ENCODE measurements at regions not wholly inside any gene's neighbourhood (a gene's known extent, or its start where the extent isn't known, plus 50 kb on each side); places are given as distances from the start of the nearest gene placed in this dataset.

DNA sequence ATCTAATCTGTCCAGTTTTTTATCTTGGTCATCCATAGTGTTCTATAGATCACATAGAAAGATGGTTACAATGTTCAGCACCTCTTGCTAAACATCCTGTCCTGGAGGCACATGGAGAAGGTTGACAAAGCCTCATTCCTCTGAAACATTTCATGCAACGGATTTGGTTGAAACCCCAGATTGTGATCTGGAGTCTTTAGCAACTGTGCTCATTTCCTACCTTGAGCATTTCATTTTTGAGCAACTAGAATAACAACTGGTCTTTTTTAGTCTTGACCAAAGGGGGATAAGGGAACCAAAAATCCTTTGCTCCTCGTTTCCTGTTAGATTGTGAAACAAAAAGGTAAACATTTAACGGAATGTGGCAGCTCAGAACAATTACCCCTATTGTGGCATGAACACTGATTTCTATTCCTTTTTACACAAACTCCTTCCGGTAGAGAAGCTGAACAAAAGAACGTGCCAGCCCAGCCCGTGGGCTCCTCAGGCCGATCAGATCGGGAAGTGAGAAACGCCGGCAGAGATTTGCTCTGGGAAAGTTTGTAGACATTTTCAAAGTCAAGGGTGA, 94.7 kb upstream of the ERRFI1 start (continued):
- TF ChIP-seq, protein P1, sequence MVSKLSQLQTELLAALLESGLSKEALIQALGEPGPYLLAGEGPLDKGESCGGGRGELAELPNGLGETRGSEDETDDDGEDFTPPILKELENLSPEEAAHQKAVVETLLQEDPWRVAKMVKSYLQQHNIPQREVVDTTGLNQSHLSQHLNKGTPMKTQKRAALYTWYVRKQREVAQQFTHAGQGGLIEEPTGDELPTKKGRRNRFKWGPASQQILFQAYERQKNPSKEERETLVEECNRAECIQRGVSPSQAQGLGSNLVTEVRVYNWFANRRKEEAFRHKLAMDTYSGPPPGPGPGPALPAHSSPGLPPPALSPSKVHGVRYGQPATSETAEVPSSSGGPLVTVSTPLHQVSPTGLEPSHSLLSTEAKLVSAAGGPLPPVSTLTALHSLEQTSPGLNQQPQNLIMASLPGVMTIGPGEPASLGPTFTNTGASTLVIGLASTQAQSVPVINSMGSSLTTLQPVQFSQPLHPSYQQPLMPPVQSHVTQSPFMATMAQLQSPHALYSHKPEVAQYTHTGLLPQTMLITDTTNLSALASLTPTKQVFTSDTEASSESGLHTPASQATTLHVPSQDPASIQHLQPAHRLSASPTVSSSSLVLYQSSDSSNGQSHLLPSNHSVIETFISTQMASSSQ (IDR thresholded peaks at IDR 0.05; ENCODE audit: low read depth): peak; percentile 59; the same call in 1 of the 2 replicates
- TF ChIP-seq, protein P1 (CRISPR knock-in tag; IDR thresholded peaks at IDR 0.05; ENCODE audit: borderline replicate concordance): peak; percentile 77; the same call in 1 of the 2 replicates
- TF ChIP-seq ZMYM2 (CRISPR knock-in tag; IDR thresholded peaks at IDR 0.05): no peak
- TF ChIP-seq RFX5 (IDR thresholded peaks at IDR 0.05; ENCODE audit: low read depth, low read length): no peak
- TF ChIP-seq ZSCAN31 (CRISPR knock-in tag; IDR thresholded peaks at IDR 0.05; ENCODE audit: low read depth): peak; percentile 71; the same call in 1 of the 2 replicates
- TF ChIP-seq POLR2AphosphoS5 (IDR thresholded peaks at IDR 0.05; ENCODE audit: low read depth, low read length): no peak
- TF ChIP-seq ZNF354B (CRISPR knock-in tag; IDR thresholded peaks at IDR 0.05): no peak
- TF ChIP-seq HES4 (CRISPR knock-in tag; IDR thresholded peaks at IDR 0.05; ENCODE audit: borderline replicate concordance): no peak
- TF ChIP-seq, protein P2, sequence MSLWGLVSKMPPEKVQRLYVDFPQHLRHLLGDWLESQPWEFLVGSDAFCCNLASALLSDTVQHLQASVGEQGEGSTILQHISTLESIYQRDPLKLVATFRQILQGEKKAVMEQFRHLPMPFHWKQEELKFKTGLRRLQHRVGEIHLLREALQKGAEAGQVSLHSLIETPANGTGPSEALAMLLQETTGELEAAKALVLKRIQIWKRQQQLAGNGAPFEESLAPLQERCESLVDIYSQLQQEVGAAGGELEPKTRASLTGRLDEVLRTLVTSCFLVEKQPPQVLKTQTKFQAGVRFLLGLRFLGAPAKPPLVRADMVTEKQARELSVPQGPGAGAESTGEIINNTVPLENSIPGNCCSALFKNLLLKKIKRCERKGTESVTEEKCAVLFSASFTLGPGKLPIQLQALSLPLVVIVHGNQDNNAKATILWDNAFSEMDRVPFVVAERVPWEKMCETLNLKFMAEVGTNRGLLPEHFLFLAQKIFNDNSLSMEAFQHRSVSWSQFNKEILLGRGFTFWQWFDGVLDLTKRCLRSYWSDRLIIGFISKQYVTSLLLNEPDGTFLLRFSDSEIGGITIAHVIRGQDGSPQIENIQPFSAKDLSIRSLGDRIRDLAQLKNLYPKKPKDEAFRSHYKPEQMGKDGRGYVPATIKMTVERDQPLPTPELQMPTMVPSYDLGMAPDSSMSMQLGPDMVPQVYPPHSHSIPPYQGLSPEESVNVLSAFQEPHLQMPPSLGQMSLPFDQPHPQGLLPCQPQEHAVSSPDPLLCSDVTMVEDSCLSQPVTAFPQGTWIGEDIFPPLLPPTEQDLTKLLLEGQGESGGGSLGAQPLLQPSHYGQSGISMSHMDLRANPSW (CRISPR knock-in tag; IDR thresholded peaks at IDR 0.05; ENCODE audit: borderline replicate concordance): no peak
- no peak for TF ChIP-seq ZNF451 (CRISPR knock-in tag; IDR thresholded peaks at IDR 0.05)
- no peak; the same call in 1 of the 2 replicates for TF ChIP-seq ZBTB21 (CRISPR knock-in tag; IDR thresholded peaks at IDR 0.05)
- no peak; the same call in 1 of the 2 replicates for TF ChIP-seq KDM5A (IDR thresholded peaks at IDR 0.05; ENCODE audit: borderline replicate concordance, low read length)
- TF ChIP-seq ZNF607 (CRISPR knock-in tag; IDR thresholded peaks at IDR 0.05; ENCODE audit: borderline replicate concordance): no peak; the same call in 1 of the 2 replicates
- TF ChIP-seq HNRNPK (IDR thresholded peaks at IDR 0.05; ENCODE audit: low read depth, low read length, poor library complexity, severe bottlenecking): no peak
- no peak for TF ChIP-seq TEAD2 (CRISPR knock-in tag; IDR thresholded peaks at IDR 0.05)
- TF ChIP-seq ZNF367 (CRISPR knock-in tag; IDR thresholded peaks at IDR 0.05; ENCODE audit: borderline replicate concordance): no peak
- TF ChIP-seq MED1 (CRISPR knock-in tag; IDR thresholded peaks at IDR 0.05): peak; percentile 97
- no peak for TF ChIP-seq ZZZ3 (CRISPR knock-in tag; IDR thresholded peaks at IDR 0.05; ENCODE audit: borderline replicate concordance)
- TF ChIP-seq, protein P3, sequence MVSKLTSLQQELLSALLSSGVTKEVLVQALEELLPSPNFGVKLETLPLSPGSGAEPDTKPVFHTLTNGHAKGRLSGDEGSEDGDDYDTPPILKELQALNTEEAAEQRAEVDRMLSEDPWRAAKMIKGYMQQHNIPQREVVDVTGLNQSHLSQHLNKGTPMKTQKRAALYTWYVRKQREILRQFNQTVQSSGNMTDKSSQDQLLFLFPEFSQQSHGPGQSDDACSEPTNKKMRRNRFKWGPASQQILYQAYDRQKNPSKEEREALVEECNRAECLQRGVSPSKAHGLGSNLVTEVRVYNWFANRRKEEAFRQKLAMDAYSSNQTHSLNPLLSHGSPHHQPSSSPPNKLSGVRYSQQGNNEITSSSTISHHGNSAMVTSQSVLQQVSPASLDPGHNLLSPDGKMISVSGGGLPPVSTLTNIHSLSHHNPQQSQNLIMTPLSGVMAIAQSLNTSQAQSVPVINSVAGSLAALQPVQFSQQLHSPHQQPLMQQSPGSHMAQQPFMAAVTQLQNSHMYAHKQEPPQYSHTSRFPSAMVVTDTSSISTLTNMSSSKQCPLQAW (CRISPR knock-in tag; IDR thresholded peaks at IDR 0.05): no peak
